ENCODE measurements at regions not wholly inside any gene's neighbourhood (a gene's known extent, or its start where the extent isn't known, plus 50 kb on each side); places are given as distances from the start of the nearest gene placed in this dataset.

- no peak overlapping the region for H3K4me3 ChIP-seq (ENCODE audit: extremely low read depth in 1 of 4, insufficient read depth in 2 of 4, low read depth in 3 of 4, low read length in 4 of 4)
- H3K4ac ChIP-seq (replicated peaks; ENCODE audit: insufficient read length, low read depth, low read length) = no peak overlapping the region
- H3K4me1 ChIP-seq (replicated peaks in 1 of 4; ENCODE audit: control insufficient read depth in 3 of 4, insufficient read depth in 4 of 4, low read length in 3 of 4) = peaks cover 0 to 7% (median 2%) of the 10 kb centered on the region in 4 experiments; a peak in 2 of 7 replicates
- TF ChIP-seq ASH2L (IDR thresholded peaks at IDR 0.05; ENCODE audit: low read length) (no peak), SIN3A (conservative IDR thresholded peaks at IDR 0.05 in 1 of 2, IDR thresholded peaks at IDR 0.05 in 1 of 2; ENCODE audit: low read depth in 1 of 2, low read length in 2 of 2) (no peak), RAD21 (IDR thresholded peaks at IDR 0.05 in 1 of 2, conservative IDR thresholded peaks at IDR 0.05 in 1 of 2; ENCODE audit: low read depth in 2 of 2, low read length in 2 of 2) (no peak), E2F6 (IDR thresholded peaks at IDR 0.05) (no peak), POLR2A (IDR thresholded peaks at IDR 0.05; ENCODE audit: control extremely low read depth in 1 of 2, low read depth in 2 of 2, low read length in 2 of 2) (no peak), SRF (IDR thresholded peaks at IDR 0.05; ENCODE audit: low read depth, low read length) (no peak), CBX5 (IDR thresholded peaks at IDR 0.05; ENCODE audit: low read depth, low read length) (no peak), HDAC2 (IDR thresholded peaks at IDR 0.05; ENCODE audit: borderline replicate concordance in 1 of 2, low read depth in 2 of 2, low read length in 2 of 2) (no peak), FOSL1 (IDR thresholded peaks at IDR 0.05; ENCODE audit: insufficient read depth, low read depth, low read length) (no peak), CEBPB (IDR thresholded peaks at IDR 0.05; ENCODE audit: low read depth, low read length) (no peak), ZNF274 (IDR thresholded peaks at IDR 0.05; ENCODE audit: borderline replicate concordance, extremely low read depth, low read length) (no peak), EGR1 (IDR thresholded peaks at IDR 0.05; ENCODE audit: borderline replicate concordance, low read depth, low read length) (no peak), HDAC6 (IDR thresholded peaks at IDR 0.05; ENCODE audit: low read depth, low read length) (no peak), TAF1 (IDR thresholded peaks at IDR 0.05; ENCODE audit: low read depth, low read length) (no peak)
- H3K14ac ChIP-seq (ENCODE audit: insufficient read length) = no peak overlapping the region
- H3K23me2 ChIP-seq (ENCODE audit: low read depth, low read length) = no peaks in the 10 kb centered on the region
- no peak overlapping the region for H2AK5ac ChIP-seq (ENCODE audit: low read depth, low read length)
- no peak overlapping the region for H2AFZ ChIP-seq (ENCODE audit: low read length)
- no peak overlapping the region for H4K8ac ChIP-seq (ENCODE audit: extremely low read depth, insufficient read depth, low read length)
- H3K36me3 ChIP-seq (ENCODE audit: control insufficient read depth in 2 of 4, insufficient read depth in 4 of 4, low read length in 3 of 4) = no peaks in the 10 kb centered on the region
- H2BK20ac ChIP-seq (ENCODE audit: low read length) = no peak overlapping the region
- H4K91ac ChIP-seq (replicated peaks; ENCODE audit: insufficient read length, low read length) = no peak overlapping the region
- no peak overlapping the region for H2BK5ac ChIP-seq (ENCODE audit: low read depth, low read length)
- H2BK15ac ChIP-seq (ENCODE audit: low read length) = 0 out of 2 replicates have a peak overlapping the region, but pooled peaks have one; percentile 46
- H2BK120ac ChIP-seq (replicated peaks; ENCODE audit: low read depth, low read length) = no peak overlapping the region
- no peak overlapping the region for H3K56ac ChIP-seq (replicated peaks; ENCODE audit: insufficient read length, low read depth, low read length)
- H3K27me3 ChIP-seq (replicated peaks in 1 of 4; ENCODE audit: control insufficient read depth in 3 of 4, extremely low read depth in 1 of 4, insufficient read depth in 3 of 4, low read length in 3 of 4) = no peaks in the 10 kb centered on the region
- H3K79me1 ChIP-seq (ENCODE audit: low read depth, low read length) = no peaks in the 10 kb centered on the region
- no peaks in the 10 kb centered on the region for H3K79me2 ChIP-seq (ENCODE audit: control insufficient read depth in 1 of 2, insufficient read depth in 2 of 2, low read length in 2 of 2)
- H4K5ac ChIP-seq (ENCODE audit: insufficient read length, low read depth, low read length) = no peak overlapping the region
- WGBS, 2 experiments (ENCODE audit: extremely low coverage in 1 of 2, insufficient coverage in 1 of 2, insufficient read length in 1 of 2, insufficient replicate concordance in 2 of 2, low coverage in 1 of 2, low lambda C conversion rate in 2 of 2, missing lambda C conversion rate in 1 of 2) = 96% methylated on average over 5 of the region's 5 CpGs; no CpG with 5 or more reads in 1 of the 2 experiments
- no peak overlapping the region for H3K4me2 ChIP-seq (ENCODE audit: insufficient read depth in 1 of 2, low read depth in 2 of 2, low read length in 2 of 2)
- POLR2A ChIA-PET (ENCODE audit: partially characterized antibody) = interaction anchor here (1.1 kb wide), 1 partner anchor 16 kb away, joined by 3 read pairs; no protein-coding TSS in a partner anchor
- H3K23ac ChIP-seq (ENCODE audit: insufficient read length) = no peak overlapping the region
- DNase-seq (ENCODE audit: low read depth in 1 of 2, low spot score in 2 of 2) (no peak), FAIRE-seq (no peak)
- no peak overlapping the region for H3K18ac ChIP-seq (ENCODE audit: extremely low read depth, low read length)
- H3K27ac ChIP-seq (ENCODE audit: low read depth, low read length) = no peak overlapping the region
- no peak overlapping the region for H2BK12ac ChIP-seq (ENCODE audit: low read depth, low read length)
- no peaks in the 10 kb centered on the region for H4K20me1 ChIP-seq (replicated peaks in 1 of 2; ENCODE audit: control insufficient read depth in 1 of 2, insufficient read depth in 2 of 2, low read length in 2 of 2)
- CTCF ChIA-PET (ENCODE audit: partially characterized antibody) = interaction anchor here (1.1 to 1.6 kb wide), 3 partner anchors 13 to 323 kb away, joined by 3 to 6 read pairs (median 4); no protein-coding TSS in a partner anchor
- no peaks in the 10 kb centered on the region for H3K9me3 ChIP-seq (ENCODE audit: insufficient read depth in 2 of 2, low read depth in 1 of 2, low read length in 1 of 2)
- no peak overlapping the region for H3K9ac ChIP-seq (replicated peaks in 1 of 4; ENCODE audit: extremely low read depth in 1 of 4, low read depth in 3 of 4, low read length in 3 of 4)
Observed at GRCh38 chr11:112776834-112777233, 184.4 kb upstream of the NCAM1 start.

Data from H1 (cell line).